ENCODE measurements at regions not wholly inside any gene's neighbourhood (a gene's known extent, or its start where the extent isn't known, plus 50 kb on each side); places are given as distances from the start of the nearest gene placed in this dataset.

DNA sequence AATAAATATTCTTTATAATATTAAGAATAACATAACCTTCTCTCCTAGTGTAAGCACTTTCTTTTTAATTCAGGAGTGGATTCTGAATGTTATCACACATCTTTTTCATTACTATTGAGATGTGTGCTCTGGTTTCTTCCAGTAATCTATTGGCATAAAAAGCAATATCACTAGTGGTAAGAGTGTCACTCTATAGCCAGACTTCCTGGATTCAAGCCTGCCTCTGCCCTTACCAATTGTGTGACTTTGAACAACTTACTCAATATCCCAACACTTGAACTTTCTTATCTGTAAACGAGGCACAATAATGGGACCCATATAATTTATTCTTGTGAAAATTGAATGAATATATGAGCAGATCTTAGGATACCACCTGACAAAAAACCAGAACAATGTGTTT, 71.0 kb downstream of the SEM1 start:
- no peak for DNase-seq (ENCODE audit: low read depth)

DNA sequence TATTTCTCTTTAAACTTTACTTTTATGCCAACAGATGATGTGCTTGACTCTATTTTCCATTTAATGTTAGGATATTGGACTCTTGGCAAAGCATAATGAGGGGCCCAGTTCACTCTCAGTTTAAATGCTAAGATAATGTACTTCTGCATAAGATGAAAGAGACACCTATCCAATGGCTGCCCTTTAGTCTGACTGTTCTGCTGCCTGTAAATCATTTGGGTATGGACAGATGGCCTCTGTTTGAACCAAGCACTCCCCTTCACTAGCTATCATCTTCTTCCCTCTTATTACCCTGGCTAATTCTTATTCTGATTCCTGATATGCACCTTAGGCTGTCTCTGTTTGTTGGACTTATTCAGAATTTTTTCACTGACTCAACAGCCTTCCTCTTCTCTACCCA, 72.1 kb downstream of the SEM1 start:
- DNase-seq (ENCODE audit: low read depth): no peak

DNA sequence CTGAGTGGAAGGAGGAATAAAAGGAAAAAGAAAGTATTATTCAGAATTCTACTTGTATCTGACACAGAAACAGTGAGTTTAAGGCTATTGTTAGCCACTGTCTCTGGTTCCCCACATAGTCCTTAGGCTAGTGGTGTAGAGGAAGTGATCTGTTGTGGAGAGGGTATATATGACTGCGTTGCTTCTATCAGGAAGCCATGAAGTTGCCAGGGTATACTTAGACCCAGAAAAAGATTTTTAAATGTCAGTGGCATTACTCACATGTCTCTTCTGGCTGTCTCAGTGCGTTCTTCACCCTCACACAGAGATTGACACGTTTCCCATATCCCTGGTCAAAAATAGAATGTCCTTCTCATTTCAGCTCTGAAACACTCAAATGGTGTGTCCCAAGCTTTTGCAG, 72.7 kb downstream of the SEM1 start:
- no peak for DNase-seq (ENCODE audit: low read depth)

DNA sequence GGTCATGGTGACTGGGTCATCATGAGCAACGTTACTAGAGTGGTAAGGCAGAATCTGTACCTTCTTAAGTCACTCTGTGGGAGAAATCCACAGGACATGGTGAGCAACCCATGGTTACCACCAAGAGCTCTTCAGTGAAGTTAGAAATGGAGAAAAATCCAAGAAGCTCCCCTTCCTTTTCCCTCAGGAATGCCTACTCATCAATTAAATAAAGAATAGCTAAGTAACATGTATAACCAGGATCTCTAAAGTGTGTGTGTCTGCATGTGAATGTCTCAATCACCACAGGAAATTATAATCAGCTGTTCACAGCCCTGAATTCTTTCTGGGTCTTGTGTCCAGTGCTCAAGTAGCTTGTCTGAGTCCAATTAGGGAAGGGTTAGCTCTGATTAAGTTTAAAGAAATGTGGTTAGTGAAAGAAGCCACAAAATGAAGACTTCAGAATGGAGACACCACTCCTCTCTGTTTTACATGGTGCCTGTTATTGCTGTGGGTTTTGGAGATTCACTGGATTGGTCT, 73.2 kb downstream of the SEM1 start:
- peak; percentile 26 for DNase-seq (ENCODE audit: low read depth)

DNA sequence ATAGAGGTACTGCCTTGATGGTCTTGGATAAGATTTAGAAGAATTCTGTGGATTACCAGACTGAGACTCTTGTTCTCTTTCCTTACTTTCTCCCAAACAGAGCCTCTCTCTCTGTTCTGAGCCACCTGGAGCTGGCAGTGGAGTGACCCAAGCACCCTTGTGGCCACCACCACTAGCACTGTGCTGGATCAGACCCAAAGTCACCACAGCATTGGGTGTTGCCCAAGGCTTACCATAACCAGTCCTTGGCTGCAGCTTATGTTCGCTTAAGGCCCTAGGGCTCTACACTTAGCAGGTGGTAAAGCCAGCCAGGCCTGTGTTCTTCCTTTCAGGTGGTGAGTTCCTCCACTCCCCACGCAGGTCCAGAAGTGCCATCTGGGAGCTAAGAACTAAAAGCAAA, 79.8 kb downstream of the SEM1 start:
- DNase-seq (ENCODE audit: low read depth): no peak

DNA sequence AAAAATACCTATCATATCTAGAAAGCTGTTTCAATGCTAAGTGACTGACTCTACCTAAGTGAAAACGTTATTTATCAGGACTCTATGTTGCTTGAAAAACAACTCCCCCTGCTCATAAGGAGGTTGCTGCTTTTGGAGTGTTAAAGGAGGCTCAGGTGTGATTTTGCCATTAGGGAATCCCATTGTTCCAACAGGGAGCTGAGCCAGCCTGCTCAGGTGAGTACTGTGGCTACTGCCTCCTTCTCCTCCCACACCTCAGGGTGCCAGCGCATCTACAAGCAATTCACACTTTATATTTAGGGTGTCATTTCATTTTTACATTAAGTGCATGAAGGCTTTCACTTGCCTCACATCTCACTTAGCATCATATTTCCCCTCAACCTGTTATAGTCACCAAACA, 84.7 kb downstream of the SEM1 start:
- no peak for DNase-seq (ENCODE audit: low read depth)

DNA sequence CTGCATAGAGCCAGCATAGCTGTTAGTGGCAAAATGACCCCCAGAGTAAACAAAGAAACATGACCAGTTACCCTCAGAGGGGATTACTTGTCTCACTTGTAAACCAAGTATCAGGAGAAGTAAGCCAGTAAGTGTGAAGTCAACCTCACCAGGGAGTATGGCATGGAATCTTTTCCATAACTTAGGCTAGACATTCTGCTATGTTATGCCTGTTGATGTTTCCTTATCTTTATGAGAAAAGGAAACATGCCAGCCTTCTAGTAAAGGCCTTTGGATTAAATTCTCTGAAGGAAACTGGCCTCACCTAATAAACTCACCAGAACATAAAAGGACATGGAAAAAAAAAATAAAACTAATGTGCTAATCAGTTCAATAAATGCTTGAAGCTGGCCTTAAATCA, 87.7 kb downstream of the SEM1 start:
- no peak for DNase-seq (ENCODE audit: low read depth)

DNA sequence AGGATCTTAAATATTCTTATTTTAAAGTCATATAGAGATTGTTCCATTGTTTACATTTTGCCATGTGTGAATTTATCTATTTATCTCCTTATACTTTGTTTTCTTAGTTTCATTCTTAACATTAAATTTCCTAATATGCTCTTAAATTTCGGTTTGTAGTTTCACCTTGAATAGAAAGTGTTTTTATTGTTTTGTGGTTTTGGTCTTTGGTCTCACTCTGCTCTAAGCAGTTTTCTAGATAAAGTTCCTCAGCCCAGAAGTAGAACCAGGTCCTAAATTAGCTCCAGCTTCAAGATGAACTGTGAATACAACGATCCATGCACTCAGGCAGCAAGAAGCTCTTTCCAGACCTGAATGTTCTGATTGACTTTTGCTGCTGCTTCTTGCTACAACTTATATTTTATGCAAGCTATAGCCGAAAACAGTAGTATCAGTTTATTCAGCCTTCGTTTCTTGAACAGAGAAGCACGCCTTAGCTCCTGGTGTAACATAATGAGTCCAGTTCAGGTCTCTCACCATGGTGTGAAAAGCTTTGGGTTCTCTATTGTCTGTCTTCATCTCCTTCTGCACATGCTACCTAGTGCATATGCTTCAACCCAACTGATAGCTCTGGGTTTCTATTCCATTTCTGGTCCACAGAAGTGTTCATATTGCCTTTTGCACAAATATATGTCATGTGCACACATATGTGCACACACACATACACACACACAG, 95.3 kb downstream of the SEM1 start:
- no peak for DNase-seq (ENCODE audit: low read depth)

DNA sequence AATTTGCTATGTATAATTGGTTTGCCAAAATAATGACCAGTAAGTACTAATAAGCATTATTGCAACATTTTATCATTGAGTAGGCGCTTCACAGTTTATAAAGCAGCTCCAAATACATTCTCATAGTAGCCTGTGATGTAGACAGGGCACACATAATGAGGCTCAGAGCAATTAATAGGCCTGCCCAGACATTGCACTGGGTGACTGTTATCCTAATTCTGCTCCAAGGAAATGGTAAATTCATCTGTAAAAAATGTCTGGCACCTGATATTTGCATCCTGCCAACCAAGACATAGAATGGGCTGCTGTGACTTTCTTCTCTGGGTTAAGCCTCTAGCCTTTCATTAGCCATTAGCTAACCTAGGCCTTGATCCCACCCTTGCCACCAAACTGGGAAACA, 97.6 kb downstream of the SEM1 start:
- DNase-seq (ENCODE audit: low read depth): no peak

DNA sequence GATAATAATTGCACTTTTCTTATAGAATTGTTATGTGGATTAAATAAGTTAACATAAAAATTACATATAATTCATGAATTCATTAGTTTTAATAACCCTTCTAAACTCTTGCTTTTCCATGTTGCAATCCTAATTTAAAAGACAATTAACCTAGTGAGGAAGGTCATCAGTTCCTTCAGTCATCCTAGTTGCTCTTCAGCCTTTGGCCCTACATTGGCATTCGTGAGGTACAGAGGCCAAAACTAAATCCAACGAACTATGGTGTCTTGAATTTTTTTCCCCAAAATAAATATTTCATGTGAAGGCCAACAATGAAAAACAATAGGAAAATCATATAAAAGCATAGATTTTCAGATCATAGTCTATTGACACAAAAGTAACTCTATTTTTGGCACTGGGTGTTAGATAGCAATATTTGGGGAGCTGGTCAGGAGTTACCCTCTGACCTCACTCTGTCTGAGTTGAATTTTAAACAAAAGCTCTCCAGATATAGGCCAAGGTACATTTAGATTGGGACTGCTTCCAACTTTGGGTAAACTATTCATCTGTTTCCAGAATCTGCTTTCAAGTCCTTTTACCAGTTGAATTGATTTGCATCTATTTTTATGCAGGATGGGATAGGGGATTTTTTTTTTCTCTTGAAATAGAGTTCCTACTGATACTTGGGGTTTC, 104.5 kb downstream of the SEM1 start:
- DNase-seq (ENCODE audit: low read depth): no peak

DNA sequence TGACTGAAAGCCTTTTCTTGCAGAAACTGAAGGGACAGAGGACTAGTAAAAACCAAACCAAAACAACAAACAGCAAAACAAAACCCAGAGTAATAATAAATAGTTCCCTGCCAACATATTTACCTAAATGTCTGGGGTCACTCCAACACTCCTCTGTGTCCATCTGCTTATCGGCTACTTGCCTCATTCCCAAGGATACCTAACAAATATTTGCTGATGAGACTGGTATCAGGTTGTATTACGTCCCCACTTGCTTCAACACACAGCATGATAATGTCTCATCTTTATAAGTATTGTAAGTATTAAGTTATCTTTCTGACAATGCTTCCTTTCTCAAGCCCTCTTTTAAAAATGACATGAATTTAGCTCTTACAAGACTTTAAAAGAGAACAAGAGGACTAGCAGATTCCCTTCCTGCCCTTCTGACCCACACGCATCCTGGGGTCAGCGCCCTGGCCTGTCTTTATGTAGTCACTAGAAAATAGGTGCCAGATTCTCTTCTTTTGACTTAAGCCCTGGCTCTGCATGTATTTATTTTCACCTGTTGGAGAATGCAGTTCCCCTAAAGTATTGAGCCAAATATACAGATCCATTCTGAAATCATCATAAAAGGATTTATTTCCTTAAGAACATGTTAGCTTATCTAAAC, 110.2 kb downstream of the SEM1 start:
- no peak for DNase-seq (ENCODE audit: low read depth)

DNA sequence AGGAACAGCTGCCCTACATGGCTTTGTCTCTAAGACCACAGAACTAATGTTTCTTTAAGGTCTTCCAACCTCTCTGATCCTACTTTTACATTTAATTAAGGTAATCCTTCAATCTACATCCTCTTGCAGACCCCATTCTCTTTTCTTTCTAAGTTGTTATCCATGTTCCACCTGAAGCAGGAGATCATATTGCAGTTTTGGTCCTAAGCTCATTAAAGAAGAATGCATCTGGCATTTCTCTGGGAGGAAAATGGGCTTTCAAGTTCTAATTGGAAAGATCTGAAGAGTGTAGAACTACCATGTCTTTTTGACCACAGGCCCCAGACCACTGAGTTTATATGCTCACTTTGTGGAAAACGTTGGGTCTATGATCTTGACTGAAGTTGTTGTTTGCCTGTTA, 111.2 kb downstream of the SEM1 start:
- DNase-seq (ENCODE audit: low read depth): no peak

DNA sequence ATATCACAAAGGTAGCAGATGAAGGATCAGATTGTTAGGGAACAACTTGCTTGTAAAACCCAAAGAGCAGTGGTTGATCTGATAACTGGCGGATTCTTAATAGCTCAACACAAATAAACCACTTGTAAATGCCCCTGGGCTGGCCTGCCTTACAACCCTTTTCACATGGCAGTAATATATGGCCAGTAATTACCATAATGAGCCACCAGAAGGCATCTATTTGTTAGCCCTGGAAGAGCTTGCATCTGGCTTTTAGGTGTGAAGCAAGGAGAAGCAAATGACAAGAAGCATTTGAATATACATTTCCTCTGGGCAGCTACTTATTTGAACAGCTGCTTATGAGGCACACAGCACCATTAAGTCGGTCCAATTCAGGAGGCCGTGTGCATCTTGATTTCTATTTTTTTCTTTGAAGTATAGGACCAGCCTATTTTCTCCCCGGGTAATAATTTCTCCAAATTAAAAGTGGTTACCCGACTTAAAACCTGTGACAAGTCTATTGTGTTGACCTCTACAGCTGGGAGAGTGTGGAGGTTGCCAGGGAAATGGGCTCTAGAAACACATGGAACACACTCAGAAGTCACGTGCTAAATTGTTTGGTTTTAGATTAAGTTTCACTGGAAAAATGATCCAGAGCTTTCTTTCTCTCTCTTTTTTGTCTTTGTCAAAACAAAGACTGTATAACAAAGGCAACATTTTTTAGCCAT, 113.4 kb downstream of the SEM1 start:
- DNase-seq (ENCODE audit: low read depth): no peak

DNA sequence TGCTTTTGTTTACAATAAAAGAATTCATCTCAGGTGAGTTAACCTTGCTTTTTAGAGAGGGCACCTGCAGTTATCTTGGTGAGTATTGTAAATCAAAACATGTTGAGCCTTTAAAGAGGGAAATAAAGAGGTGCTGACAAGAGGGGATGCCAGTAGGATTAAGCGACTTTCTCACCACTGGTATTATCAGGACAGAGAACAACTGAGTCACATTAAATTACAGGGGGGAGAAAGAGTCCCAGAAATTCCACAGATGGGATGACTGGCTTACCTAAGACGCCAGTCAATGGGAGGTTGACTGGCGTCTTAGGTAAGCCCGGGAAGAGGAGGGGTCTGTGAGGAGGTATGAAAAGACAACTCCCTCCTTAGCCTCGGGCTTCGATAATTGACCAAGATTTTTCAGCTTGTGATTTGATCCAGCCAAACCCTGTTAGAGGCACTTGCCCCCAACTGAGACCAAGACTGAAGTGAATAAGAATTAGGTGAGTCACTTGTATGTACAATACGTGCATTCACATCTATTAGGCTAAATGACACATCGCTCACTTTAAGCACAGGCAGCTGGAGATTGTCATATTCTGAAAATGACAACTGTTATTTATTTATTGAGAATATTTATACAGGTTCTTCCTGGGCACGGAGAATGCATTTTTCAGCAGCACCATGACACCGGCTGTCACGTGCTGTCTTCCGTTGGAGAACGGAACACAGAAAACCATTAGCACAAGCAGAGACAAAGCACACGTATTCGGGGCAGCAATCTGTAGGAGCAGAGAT, 117.6 kb downstream of the SEM1 start:
- DNase-seq (ENCODE audit: low read depth): no peak

DNA sequence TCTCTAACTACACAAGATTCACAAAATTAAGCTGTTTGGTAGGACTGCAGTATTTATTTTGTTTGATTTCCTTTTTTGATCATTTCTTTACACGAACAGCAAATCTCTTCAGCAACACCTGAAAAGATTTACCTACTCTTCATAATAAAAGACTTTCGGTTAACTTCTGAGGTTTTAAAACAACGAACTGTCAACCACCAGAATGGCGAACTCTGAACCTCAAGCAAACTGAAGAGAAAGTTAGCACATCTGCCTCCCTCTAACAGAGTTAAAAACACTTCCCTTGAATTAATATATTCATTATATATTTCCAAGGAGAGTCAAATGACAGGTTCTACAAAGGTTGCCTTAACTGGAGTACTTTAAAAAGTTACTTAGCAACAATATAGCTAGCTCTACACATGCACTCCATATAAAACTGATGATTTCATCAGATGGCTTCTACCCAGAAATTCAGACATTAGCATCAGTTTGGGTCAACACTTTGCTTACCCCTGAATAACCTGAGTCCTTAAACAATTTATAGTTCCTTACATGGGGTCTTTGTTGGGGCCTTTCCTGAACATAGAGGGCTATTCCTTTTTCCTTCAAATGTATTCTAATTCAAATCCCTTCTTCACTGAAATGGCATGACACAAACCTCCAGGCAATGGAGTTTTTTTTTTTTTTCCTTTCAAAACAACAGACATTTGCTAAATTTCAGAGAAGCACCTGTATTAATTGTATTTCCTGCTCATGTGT, 118.3 kb downstream of the SEM1 start:
- no peak for DNase-seq (ENCODE audit: low read depth)

DNA sequence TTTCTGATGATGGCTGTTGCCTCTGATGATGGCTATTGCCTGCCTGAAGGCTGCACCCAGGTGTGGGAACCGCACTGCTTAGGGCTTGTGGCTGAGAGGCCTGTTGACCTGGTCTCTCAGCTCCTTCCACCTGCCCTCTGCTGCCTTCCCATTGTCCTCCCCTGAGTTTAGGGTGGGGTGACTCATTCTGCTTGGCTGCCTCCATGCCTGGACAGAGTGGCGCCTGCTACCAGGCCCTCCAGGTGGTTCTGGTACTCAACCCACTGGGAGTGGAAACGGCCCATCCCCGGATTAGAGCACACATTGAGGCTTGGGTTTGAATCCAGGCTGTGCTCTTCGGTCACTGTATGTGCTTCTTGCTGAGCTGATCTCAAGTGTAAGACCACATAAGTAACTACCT, 120.6 kb downstream of the SEM1 start:
- DNase-seq (ENCODE audit: low read depth): no peak

DNA sequence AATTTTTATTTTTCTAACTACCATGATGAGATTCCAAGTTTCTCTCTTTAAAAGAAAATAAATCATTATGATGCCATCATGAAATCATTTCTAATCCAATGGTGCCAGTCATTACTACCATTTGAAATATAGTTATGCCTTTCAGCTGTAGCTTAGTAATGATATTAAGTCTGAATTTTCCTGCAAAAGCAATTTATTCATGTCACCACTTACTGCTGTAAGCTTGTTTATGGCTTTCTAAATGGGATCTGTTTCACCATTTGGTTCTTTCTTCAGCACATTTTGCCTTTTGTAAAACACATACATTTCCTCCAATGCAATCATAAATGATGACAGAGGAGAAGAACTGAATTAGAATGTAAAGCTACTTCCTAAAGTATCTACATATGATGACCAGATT, 130.5 kb downstream of the SEM1 start:
- no peak for DNase-seq (ENCODE audit: low read depth)

DNA sequence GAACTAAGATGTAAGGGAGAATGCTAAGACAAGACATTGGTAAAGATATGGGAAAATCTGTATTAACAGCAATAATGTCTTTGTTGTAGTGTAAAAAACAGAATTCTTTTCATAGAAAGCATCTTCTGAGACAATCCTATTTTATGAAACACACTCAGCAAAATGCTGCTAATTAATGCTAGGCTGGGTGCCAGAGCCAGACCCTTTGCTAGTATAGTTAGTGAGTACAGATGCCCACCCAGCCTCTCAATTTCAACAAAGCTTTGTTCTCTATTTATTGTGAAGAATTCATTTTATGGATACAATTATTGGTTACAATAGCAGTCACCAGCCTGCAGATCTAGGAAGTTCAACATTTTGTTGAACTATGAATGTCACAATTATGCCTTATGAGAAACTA, 131.0 kb downstream of the SEM1 start:
- no peak for DNase-seq (ENCODE audit: low read depth)

DNA sequence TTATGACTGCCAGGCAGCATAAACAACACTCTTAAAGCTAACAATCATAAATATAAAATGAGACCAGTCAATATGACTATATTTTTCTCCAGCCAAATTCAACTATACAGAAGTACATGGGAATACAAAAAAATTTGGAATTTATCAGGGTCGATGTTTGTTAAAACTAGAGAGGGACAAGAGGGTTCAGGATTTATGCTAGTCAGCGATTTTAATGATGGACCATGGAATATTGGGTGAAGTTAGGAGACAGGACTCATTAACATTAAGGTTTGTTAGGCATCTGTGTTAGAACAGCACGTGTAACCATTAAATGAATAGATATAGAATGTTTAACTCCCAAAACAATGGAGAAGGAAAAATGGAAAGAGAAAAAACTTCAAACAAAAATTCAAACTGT, 146.2 kb downstream of the SEM1 start:
- DNase-seq (ENCODE audit: low read depth): no peak

DNA sequence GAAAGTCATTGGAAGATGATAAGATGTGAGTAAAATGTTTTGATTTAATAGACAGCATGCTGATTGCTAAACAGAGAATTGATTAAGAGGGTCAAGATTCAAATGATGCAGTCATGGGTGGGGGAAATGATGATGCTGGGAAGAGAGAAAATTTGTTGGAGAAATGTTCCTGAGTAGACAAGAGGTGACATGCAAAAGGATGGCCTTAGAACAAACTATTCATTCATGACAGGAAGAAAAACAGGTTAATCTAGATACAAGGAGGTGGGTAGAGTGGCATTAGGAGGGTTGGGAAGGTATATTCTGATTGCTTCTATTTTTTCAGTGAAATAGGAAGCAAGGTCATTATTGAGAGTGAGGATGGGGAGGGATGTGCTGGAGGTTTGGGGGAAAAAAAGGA, 146.7 kb downstream of the SEM1 start:
- no peak for DNase-seq (ENCODE audit: low read depth)

DNA sequence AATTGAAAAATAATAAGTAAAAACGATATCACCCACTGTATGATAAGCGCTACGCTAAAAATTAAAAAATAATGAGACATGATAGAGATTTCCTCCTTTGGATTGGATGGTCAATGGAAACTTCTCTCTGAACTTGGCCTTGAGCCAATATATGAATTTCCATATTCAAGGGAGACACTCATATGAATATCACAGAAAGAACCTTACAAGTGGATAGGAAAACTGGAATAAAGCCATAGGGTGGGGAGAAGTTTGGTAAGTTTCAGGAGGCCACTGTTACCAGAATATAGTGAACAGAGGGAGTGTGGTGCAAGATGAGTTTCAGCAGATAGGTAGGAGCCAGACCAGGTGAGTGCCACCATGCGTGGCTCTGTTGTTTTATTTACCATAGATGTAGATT, 147.2 kb downstream of the SEM1 start:
- no peak for DNase-seq (ENCODE audit: low read depth)

Data from GM04503 (cell line).